Urothelium cell line (cell line): ENCODE measurements at regions not wholly inside any gene's neighbourhood (a gene's known extent, or its start where the extent isn't known, plus 50 kb on each side); places are given as distances from the start of the nearest gene placed in this dataset.

Experiments
- DNase-seq: peaks from one replicate; pipeline ENCODE4 v3.0.0; 2011; ENCODE audit warnings: low spot score, mixed read lengths
- FAIRE-seq: peaks from 2 replicates; lab custom pipeline; 2011; peaks lifted over from hg19 to GRCh38; lab: Jason Lieb, UNC

DNA sequence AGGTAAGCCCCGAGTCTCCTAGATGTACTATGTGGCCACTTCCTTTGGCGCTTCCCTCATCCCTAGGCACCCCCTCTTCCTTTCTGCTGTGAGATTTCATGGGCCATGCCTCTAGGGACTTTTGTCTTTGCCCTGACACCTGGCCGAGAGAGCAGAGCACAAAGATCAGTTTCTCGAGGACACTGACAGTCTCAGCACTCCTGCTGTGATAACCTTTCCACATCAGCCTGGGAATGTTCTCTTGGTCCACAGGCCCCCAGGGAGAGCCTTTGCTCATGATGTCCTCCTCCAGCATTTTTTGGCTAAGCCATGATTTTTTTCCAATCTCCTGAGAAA, 127.0 kb upstream of the CPEB4 start:
- no peak for DNase-seq
- FAIRE-seq: no peak

DNA sequence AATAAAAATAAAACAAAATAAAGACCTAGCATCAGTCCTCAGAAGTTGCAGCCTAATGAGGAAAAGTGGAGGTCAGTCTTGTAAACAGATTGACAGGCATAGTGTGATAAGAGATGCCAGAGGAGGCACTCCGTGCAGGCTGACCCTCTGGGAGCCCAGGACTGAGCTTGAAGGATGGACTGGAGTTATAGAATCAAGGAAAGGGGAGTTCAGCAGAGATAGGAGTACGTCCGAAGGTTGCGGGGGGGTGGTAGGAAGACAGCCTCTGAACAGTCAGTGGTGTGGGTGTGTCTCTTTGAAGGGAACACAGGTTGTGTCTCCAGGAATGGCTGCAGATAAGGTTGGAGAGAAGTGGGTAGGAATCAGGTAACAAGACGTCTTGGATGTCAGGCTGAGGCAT, 126.1 kb upstream of the CPEB4 start:
- DNase-seq: no peak
- no peak for FAIRE-seq

GRCh38 chr5:173762930-173763329, 125.2 kb upstream of the CPEB4 start:
- FAIRE-seq: no peak
- DNase-seq: no peak

GRCh38 chr5:173763410-173763809, 124.7 kb upstream of the CPEB4 start:
- DNase-seq (no peak), FAIRE-seq (no peak)

GRCh38 chr5:173764332-173765028, 123.7 kb upstream of the CPEB4 start:
- peak; percentile 94 for DNase-seq
- FAIRE-seq: no peak

DNA sequence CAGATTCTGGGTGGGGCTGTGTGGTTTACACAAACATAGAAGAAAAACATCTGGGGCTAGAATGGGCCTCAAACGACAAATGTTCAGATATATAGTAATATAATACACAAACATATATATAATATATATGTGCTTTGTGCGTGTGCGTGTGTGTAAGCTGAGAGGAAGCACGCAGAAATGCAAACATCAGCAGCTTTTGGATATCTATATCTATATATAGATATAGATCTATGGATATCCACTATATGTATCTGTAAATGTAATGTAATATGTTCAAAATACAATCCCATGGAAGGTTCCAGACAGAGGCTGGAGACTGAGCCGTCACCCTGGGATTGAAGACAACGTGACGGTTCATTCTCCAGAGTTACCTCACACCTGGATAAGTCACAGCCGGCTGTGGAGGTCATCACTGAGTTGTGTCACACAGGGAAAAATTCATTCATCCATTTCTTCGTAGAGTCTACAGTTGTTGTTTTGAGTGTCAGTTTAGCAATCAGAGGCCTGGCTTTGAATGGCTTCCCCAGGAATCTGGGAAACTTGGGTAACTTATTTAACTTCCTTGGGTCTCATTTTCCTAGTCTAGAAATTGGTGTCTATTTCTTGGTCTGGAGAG, 123.0 kb upstream of the CPEB4 start:
- DNase-seq (no peak), FAIRE-seq (no peak)

DNA sequence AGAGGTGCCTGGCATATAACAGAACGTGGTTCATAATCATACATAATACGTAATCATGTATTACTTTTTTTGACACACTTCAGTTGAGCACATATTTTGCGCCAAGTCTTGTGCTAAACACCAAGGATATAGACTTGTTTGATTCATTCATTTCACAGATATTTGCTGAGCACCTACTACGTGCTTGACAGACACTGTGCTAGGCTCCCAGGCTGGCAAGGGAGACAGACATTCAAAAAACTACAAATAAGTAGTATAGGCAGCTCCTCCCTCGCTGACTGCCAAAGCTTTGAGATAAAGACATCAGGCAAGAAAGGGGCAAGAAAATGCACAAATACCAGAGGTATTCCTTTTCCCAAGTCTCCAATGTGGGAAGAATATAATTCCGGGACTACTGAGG, 122.5 kb upstream of the CPEB4 start:
- no peak for FAIRE-seq
- no peak for DNase-seq

GRCh38 chr5:173767574-173768266, 120.4 kb upstream of the CPEB4 start:
- no peak for FAIRE-seq
- no peak for DNase-seq

- no peak for FAIRE-seq
- DNase-seq: no peak
Measured at GRCh38 chr5:173768267-173768806, 119.8 kb upstream of the CPEB4 start.

- FAIRE-seq (no peak), DNase-seq (no peak)
Measured at GRCh38 chr5:173768891-173769290, 119.3 kb upstream of the CPEB4 start.

- FAIRE-seq (no peak), DNase-seq (no peak)
Measured at GRCh38 chr5:173770637-173771036, 117.5 kb upstream of the CPEB4 start.

DNA sequence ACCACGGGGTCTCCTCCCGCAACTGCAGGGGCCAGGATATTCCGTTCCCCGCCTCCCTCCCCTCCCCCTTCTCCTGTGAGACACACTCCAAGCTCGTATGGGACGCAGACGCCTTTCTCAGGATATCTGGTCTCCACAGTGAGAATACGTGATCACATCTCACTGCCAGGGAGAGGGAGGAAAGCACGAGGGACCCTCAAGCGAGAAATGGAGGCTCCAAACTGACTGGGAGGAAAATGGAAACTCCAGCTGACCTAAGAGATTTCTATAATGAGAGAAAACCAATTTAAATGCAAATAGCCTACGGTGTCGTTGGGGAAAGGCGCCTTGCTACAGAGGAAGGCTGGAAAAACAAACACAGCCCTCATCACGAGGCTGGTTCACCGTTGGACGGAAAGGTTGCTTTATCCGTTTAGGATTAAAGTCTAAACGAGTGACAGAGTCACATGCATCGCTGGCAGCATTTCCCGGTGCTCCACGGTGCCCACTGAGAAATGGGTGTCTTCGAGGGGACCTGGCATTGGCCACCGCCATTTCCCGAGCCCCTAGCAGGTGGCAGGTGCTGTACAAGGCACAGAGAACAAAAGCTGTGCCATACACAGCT, 116.9 kb upstream of the CPEB4 start:
- FAIRE-seq (no peak), DNase-seq (no peak)

- FAIRE-seq: no peak
- no peak for DNase-seq
Measured at GRCh38 chr5:173771725-173772383, 116.3 kb upstream of the CPEB4 start.

DNA sequence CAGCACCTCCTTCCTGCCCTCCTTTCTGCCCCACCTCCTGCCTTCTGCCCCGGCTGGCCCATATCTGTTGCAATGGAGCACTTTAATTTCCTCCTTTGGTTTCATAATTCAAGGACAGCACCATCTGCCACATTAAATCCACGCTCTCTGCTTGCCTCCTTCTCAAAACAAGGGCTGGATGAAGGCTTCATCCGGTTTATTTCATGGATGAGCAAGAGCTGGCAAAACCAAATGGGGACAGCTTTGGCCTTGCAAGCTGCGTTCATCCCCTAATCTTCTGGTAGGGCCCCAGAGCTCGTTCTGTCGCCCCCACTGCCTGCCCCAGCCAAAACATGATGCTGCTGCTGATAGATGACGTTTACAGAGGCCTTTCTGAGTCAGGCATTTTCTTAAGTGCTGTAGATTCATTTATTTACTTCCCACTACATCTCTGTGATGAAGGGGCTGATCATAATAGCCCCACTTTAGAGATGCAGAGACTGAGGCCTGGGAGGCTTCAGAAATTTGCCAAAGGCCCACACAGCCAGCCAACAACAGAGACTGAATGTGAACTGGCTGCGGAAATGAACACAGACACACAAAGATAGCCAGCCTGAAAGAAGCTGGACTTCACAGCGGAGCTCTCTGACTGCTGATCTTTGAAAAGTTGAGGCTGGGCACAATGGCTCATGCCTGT, 115.6 kb upstream of the CPEB4 start:
- no peak for FAIRE-seq

GRCh38 chr5:173774271-173774761, 113.8 kb upstream of the CPEB4 start:
- DNase-seq (no peak), FAIRE-seq (no peak)

More for the DNA sequence above, 115.6 kb upstream of the CPEB4 start:
- DNase-seq: no peak

DNA sequence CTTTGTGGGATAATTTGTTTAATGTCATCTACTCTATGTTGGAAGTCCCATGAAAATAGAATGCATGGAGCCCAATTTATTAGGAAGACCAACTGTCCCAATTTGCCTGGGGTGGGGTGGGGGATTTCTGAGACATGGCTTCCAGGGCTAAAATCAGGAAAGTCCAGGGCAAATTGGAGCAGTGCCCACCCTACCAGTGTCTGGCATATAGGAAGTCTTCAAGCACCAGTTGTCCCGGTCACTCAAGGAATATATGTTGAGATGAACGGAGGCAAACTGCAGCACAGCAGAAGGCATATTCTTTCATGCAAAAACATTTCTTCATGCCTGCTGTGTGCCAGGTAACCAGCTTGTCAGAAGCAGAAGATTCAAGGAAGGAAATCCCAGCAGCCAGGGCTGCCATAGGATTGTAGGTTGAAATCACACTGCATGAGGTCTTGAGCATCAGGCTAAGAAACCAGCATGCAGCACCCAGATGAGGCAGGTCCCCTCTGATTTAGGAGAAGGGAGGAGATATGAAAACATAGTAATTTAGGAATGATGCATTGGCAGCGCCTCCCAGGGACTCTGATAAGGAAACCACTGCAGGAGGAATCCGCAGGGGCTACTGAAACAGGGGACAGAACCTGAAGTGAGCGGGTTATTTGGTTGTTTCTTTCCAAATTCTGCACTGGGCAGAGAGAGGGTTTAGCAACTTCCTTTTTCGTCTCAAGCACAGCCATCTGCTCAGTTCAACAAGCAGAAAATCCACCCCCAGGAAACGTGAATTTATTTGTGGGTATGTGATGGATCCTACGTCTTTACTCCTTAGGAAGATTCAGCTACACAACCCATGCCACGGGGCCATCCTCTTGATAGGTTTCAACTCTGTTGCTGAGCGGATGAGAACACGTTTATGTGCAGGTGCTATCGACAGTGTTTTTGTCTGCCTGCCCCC, 112.6 kb upstream of the CPEB4 start:
- no peak for FAIRE-seq

GRCh38 chr5:173777149-173777548, 111.0 kb upstream of the CPEB4 start:
- FAIRE-seq (no peak), DNase-seq (no peak)

More for the DNA sequence above, 112.6 kb upstream of the CPEB4 start:
- DNase-seq: no peak

- no peak for DNase-seq
- no peak for FAIRE-seq
Measured at GRCh38 chr5:173777674-173778073, 110.5 kb upstream of the CPEB4 start.

DNA sequence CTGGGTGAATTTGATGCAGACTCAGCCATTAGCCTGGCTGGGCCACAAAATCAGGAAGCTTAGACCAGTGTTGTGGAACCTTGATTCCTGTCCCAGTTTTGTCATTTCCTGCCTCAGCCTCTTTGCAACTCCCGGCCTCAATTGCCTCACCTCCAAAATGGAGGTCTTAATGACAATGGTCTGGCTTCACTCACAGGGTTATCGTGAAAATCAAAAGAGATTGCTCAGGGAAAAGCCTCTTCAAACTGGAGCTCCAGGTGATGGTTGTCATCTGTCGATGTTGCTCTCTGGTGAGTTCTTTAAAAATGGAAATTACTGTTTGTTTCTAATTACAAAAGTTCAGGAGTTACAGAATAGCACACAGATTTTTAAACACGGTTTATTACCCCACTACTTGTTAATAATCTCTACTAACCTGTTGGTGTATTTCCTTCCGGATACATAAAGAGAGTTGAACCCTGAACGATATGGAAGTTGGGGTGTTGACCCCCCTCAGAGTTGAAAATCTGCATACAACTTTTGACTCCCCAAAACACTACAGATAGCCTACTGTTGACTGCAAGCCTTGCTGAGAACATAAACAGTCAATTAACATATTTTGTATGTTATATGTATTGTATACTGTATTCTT, 109.9 kb upstream of the CPEB4 start:
- no peak for DNase-seq
- FAIRE-seq: no peak
